Esophagus squamous epithelium (tissue), 5 donors: ENCODE measurements at regions not wholly inside any gene's neighbourhood (a gene's known extent, or its start where the extent isn't known, plus 50 kb on each side); places are given as distances from the start of the nearest gene placed in this dataset.

Experiments used
- DNase-seq: peaks from one replicate; lab custom pipeline; 2025; lab: John Stamatoyannopoulos, UW
- H3K27ac ChIP-seq, 4 donors: fragments of 200-600 bp; sonication (generic); one replicate each; pipeline ENCODE4 v1.5.1; 2016 to 2019; ENCODE audit warnings: mild to moderate bottlenecking in 1 of 4
- H3K27me3 ChIP-seq, 4 donors: fragments of 200-600 bp; sonication (generic); 1 replicate in 3 of 4; 2 replicates in 1 of 4; pipeline versions ENCODE4 v1.5.1 to v1.6.0; 2017 to 2021; ENCODE audit warnings: antibody characterized with exemption in 1 of 4
- H3K36me3 ChIP-seq, 3 donors: fragments of 200-600 bp; sonication (generic); one replicate each; pipeline ENCODE4 v1.5.1; 2016 to 2019
- H3K4me1 ChIP-seq, 3 donors: fragments of 200-600 bp; sonication (generic); one replicate each; pipeline ENCODE4 v1.5.1; 2017 to 2019
- H3K4me3 ChIP-seq, 4 donors: fragments of 200-600 bp; sonication (generic); 1 replicate in 3 of 4; 2 replicates in 1 of 4; pipeline ENCODE4 v1.5.1; 2016 to 2019; ENCODE audit warnings: mild to moderate bottlenecking in 2 of 4, moderate library complexity in 1 of 4
- H3K9me3 ChIP-seq, 3 donors: fragments of 200-600 bp; sonication (generic); one replicate each; pipeline ENCODE4 v1.5.1; 2016 to 2019
- CTCF ChIP-seq, 6 experiments: fragments of 450-650 bp in 4 of 6; fragments of 200-600 bp in 2 of 6; sonication (generic) in 2 of 6; IDR thresholded peaks; one replicate each; pipeline ENCODE4 v1.5.1; 2016 to 2019; ENCODE audit warnings: antibody characterized with exemption in 6 of 6, mild to moderate bottlenecking in 4 of 6, moderate library complexity in 4 of 6
- POLR2A ChIP-seq, 4 donors: fragments of 450-650 bp; IDR thresholded peaks; one replicate each; pipeline ENCODE4 v1.6.1; 2017; ENCODE audit warnings: antibody characterized with exemption in 4 of 4, mild to moderate bottlenecking in 4 of 4, moderate library complexity in 3 of 4
- whole genome bisulfite sequencing, 2 donors: methylation state at CpG; one replicate each; pipeline ENCODE4 v1.1.5; 2018; 5-methylcytosine and 5-hydroxymethylcytosine counted together
- intact Hi-C: fragments of 100-400 bp; cut with DNase I; formaldehyde crosslinking; loops from one replicate; pipeline ENCODE4 v1.15.0; 2022
- donor health status: DM: yes; HTN: yes; CAD: no.

GRCh38 chr11:133663135-133663985 lies 131.1 kb upstream of the OPCML start:
- TF ChIP-seq POLR2A (IDR thresholded peaks at IDR 0.05) (no peak), CTCF (IDR thresholded peaks at IDR 0.05) (no peak)
- intact Hi-C loops: no loop called here
- no peak for DNase-seq
- Histone ChIP-seq H3K36me3 (no peaks in the 10 kb centered on the region), H3K9me3 (no peaks in the 10 kb centered on the region), H3K27me3 (peaks cover 0 to 4% (median 0%) of the 10 kb centered on the region in 4 donors), H3K4me3 (no peak overlapping the region), H3K4me1 (no peaks in the 10 kb centered on the region), H3K27ac (no peak overlapping the region)
- WGBS, 2 donors: 71 to 82% methylated on average over 12 to 13 of the region's 13 CpGs

GRCh38 chr11:133661846-133662245 lies 129.5 kb upstream of the OPCML start:
- Histone ChIP-seq H3K36me3 (no peaks in the 10 kb centered on the region), H3K27me3 (peaks cover 0 to 4% (median 0%) of the 10 kb centered on the region in 4 donors), H3K27ac (no peak overlapping the region), H3K9me3 (peaks cover 0 to 5% (median 0%) of the 10 kb centered on the region in 3 donors), H3K4me3 (no peak overlapping the region), H3K4me1 (no peaks in the 10 kb centered on the region)
- 75 to 78% methylated on average over 8 of the region's 9 CpGs for WGBS, 2 donors
- no peak for DNase-seq
- no peak for TF ChIP-seq CTCF (IDR thresholded peaks at IDR 0.05)
- no peak for TF ChIP-seq POLR2A (IDR thresholded peaks at IDR 0.05)
- intact Hi-C loops: no loop called here

GRCh38 chr11:133660202-133660568 lies 127.9 kb upstream of the OPCML start:
- intact Hi-C loops: no loop called here
- TF ChIP-seq POLR2A (IDR thresholded peaks at IDR 0.05) (no peak), CTCF (IDR thresholded peaks at IDR 0.05) (no peak)
- DNase-seq: no peak
- H3K4me3 ChIP-seq: no peak overlapping the region
- H3K27ac ChIP-seq: no peak overlapping the region
- H3K9me3 ChIP-seq: peaks cover 0 to 5% (median 0%) of the 10 kb centered on the region in 3 donors
- no peaks in the 10 kb centered on the region for H3K36me3 ChIP-seq
- H3K4me1 ChIP-seq: no peaks in the 10 kb centered on the region
- H3K27me3 ChIP-seq: peaks cover 0 to 12% (median 0%) of the 10 kb centered on the region in 4 donors
- 65 to 66% methylated on average over 5 of the region's 5 CpGs for WGBS, 2 donors

GRCh38 chr11:133659538-133660201 lies 127.4 kb upstream of the OPCML start:
- intact Hi-C loops: no loop called here
- DNase-seq: no peak
- Histone ChIP-seq H3K27me3 (peaks cover 0 to 12% (median 0%) of the 10 kb centered on the region in 4 donors), H3K4me1 (no peaks in the 10 kb centered on the region), H3K9me3 (peaks cover 0 to 5% (median 0%) of the 10 kb centered on the region in 3 donors), H3K27ac (no peak overlapping the region), H3K4me3 (no peak overlapping the region), H3K36me3 (no peaks in the 10 kb centered on the region)
- 51 to 53% methylated on average over 8 of the region's 8 CpGs for WGBS, 2 donors
- TF ChIP-seq POLR2A (IDR thresholded peaks at IDR 0.05) (no peak), CTCF (IDR thresholded peaks at IDR 0.05) (no peak)

- TF ChIP-seq POLR2A (IDR thresholded peaks at IDR 0.05) (no peak), CTCF (IDR thresholded peaks at IDR 0.05) (no peak)
- H3K27me3 ChIP-seq: peaks cover 0 to 9% (median 0%) of the 10 kb centered on the region in 4 donors
- no peaks in the 10 kb centered on the region for H3K36me3 ChIP-seq
- 57 to 59% methylated on average over 3 of the region's 3 CpGs for WGBS, 2 donors
- no peak overlapping the region for H3K27ac ChIP-seq
- no peaks in the 10 kb centered on the region for H3K4me1 ChIP-seq
- DNase-seq: no peak
- intact Hi-C loops: no loop called here
- peaks cover 0 to 5% (median 0%) of the 10 kb centered on the region in 3 donors for H3K9me3 ChIP-seq
- no peak overlapping the region for H3K4me3 ChIP-seq
These were observed 124.8 kb upstream of the OPCML start for GRCh38 chr11:133657054-133657453.
